NB4 (cell line): ENCODE measurements at regions not wholly inside any gene's neighbourhood (a gene's known extent, or its start where the extent isn't known, plus 50 kb on each side); places are given as distances from the start of the nearest gene placed in this dataset.

ENCODE experiments used
- DNase-seq: peaks from one replicate; pipeline ENCODE4 v3.0.0; 2010; ENCODE audit warnings: low read depth
- H3K4me3 ChIP-seq: one replicate; pipeline ENCODE4 v1.5.1; 2011; ENCODE audit warnings: mild to moderate bottlenecking, low read depth, low read length, moderate library complexity
- CTCF ChIP-seq: IDR thresholded peaks from one replicate; pipeline ENCODE4 v1.5.1; 2012; ENCODE audit warnings: low read depth, low read length
- MAX ChIP-seq: IDR thresholded peaks from 2 replicates; pipeline ENCODE4 v1.6.1; 2011; ENCODE audit warnings: low read depth, low read length
- MYC ChIP-seq: IDR thresholded peaks from 2 replicates; pipeline ENCODE4 v1.6.1; 2011; ENCODE audit warnings: low read depth, low read length
- POLR2A ChIP-seq: IDR thresholded peaks from 2 replicates; pipeline ENCODE4 v1.6.1; 2011; ENCODE audit warnings: mild to moderate bottlenecking; ENCODE audit not compliant: insufficient read length; ENCODE audit errors: extremely low read depth

- DNase-seq, result no peak
- H3K4me3 ChIP-seq, result no peak overlapping the region
- TF ChIP-seq MYC (no peak), MAX (no peak), POLR2A (no peak), CTCF (no peak)
Observed at GRCh38 chr3:78076379-78076778, 1036.5 kb downstream of the ROBO2 start.

GRCh38 chr3:78077178-78077577 is 1037.3 kb downstream of the ROBO2 start:
- TF ChIP-seq MAX (no peak), CTCF (no peak), POLR2A (no peak), MYC (no peak)
- no peak overlapping the region for H3K4me3 ChIP-seq
- DNase-seq, result no peak

GRCh38 chr3:78077842-78078241 is 1037.9 kb downstream of the ROBO2 start:
- no peak for TF ChIP-seq CTCF
- TF ChIP-seq POLR2A, result no peak
- no peak for TF ChIP-seq MAX
- no peak for TF ChIP-seq MYC
- DNase-seq, result no peak
- H3K4me3 ChIP-seq, result no peak overlapping the region

- no peak overlapping the region for H3K4me3 ChIP-seq
- no peak for DNase-seq
- no peak for TF ChIP-seq CTCF
- no peak for TF ChIP-seq MYC
- no peak for TF ChIP-seq POLR2A
- no peak for TF ChIP-seq MAX
Observed at GRCh38 chr3:78079514-78079913, 1039.6 kb downstream of the ROBO2 start.

- no peak for DNase-seq
- H3K4me3 ChIP-seq, result no peak overlapping the region
- no peak for TF ChIP-seq CTCF
- no peak for TF ChIP-seq MAX
- no peak for TF ChIP-seq POLR2A
- TF ChIP-seq MYC, result no peak
Observed at GRCh38 chr3:78086150-78086549, 1046.3 kb downstream of the ROBO2 start.

- no peak for DNase-seq
- TF ChIP-seq CTCF (no peak), POLR2A (no peak)
- H3K4me3 ChIP-seq, result no peak overlapping the region
Observed at GRCh38 chr3:78087134-78087533, 1047.2 kb downstream of the ROBO2 start.
